Fibroblast of peridontal ligament (primary cell): ENCODE measurements at regions not wholly inside any gene's neighbourhood (a gene's known extent, or its start where the extent isn't known, plus 50 kb on each side); places are given as distances from the start of the nearest gene placed in this dataset.
A peak's percentile ranks its signal among the peaks of the same experiment; 100 is the strongest.

Source experiments
- DNase-seq: peaks from one replicate; pipeline ENCODE4 v3.0.0-alpha.2; 2010; ENCODE audit errors: extremely low read depth

DNA sequence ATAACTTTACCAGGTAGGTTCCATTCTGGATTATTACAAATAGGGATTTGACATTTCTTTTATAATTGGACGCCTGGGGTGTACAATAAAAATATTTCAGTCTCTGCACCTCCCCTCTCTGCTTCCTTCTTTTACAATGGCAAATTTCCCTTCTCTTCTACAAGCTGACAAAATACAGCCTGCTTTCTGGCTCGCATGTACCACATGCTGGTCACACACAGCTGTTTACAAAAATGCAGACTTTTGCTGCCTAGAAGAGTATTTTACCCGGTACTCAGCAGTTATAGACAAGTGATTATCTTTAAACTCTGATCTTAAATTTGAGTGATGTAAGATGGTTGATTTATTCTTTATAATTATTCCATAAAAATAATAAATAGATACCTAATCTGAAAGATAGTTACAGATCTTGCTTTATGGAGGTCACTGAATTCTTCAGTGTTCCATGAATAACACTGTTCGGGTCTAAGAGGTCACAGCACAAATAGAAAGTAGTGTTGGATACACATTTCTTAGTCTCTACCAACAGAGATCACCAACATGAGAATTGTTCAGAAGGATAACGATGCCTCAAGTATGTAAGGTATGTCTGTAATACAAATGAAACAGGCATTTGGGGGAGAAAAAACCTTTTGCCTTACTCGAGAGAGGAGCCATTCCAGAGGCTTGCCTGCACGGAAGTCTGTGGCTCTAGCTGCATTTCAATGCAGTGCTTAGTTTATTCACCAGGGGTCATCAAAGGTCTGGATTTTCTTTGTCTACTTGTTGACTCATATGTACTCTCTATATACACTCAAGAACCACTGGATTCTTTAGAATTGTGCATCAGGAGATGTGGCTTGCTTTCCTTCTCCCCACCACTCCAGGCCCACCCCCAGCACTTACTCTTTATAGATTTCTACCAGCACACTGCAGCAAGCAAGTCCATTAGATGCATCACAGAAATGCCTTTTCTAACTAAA is 206.6 kb upstream of the RFX3 start:
- DNase-seq, result peak; percentile 94

DNA sequence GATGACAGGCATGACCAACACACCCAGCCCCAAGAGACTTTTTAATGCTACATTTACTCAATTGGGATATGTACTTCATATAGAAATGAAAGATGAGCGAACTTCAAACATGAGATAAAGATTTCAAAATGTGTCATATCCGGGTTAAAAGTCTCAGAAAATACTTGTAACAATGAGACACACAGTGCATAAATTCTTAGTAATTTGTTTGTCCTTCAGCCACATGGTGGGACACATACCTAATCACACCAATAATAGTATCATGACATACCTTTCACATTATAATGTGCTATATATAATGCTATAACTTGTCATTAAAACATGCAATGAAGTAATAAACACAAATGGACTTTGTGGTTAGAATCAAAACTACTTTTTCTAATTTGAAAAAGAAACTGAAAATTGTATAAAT is 204.7 kb upstream of the RFX3 start:
- DNase-seq, result no peak

DNA sequence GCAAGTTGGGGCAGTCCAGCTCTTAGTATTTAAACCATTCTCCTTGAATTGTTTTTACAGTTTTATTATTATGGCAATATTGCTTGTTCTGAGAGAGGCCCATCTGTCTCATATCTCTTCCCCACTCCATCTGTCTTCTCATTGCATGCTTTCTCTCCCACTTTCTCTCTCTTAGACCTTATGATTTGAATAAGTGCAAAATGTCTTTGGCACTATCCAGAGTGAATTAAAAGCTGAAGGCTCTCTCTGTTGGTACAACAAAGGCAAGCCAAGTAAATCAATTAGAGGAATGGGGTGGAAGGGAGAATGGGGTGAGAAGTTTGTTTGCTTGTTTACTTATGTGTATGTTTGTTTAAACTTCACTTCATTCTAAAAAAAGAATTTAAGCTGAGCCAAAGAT is 195.3 kb upstream of the RFX3 start:
- DNase-seq, result no peak

DNA sequence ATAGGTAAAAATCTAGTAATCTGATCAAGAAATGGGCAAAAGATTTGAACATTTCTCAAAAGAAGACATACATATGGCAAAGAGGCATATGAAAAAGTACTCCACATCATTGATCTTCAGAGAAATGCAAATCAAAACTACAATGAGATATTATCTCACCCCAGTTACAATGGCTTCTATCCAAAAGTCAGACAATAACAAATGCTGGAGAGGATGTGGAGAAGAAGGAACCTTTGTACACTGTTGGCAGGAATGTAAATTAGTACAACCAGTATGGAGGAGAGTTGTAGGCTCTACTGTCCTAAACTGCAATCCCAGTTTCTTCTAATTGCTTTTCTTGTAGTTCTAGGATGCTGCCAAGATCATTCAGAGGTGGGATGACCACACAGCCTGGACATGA is 193.5 kb upstream of the RFX3 start:
- no peak for DNase-seq

DNA sequence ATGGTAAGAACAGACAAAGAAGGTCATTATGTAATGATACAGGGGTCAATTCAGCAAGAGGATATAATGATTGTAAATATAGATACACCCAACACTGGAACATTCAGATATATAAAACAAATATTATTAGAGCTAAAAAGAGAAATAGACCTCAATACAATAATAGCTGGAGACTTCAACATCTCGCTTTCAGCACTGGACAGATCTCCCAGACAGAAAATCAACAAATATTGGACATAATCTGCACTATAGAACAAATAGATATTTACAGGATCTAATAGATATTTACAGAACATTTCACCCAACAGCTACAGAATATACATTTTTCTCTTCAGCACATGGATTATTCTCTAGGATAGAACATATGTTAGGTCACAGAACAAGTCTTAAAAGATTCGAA is 190.6 kb upstream of the RFX3 start:
- no peak for DNase-seq

DNA sequence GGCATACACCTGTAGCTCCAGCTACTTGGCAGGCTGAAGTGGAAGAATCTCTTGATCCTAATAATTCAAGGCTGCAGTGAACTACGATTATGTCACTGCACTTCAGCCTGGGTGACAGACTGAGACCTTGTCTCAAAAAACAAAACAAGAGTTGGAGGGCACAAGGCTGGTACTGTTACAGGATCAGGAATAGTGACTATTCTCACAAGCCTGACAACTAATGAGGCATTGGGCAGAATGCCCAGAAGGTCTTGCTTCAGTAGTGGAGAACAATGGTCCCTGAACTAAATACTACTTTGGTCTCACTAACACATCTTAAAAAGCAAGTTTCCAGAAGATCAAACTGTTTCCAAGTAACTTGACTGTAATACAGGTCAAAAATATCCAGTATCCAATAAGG is 182.9 kb upstream of the RFX3 start:
- peak; percentile 13 for DNase-seq

DNA sequence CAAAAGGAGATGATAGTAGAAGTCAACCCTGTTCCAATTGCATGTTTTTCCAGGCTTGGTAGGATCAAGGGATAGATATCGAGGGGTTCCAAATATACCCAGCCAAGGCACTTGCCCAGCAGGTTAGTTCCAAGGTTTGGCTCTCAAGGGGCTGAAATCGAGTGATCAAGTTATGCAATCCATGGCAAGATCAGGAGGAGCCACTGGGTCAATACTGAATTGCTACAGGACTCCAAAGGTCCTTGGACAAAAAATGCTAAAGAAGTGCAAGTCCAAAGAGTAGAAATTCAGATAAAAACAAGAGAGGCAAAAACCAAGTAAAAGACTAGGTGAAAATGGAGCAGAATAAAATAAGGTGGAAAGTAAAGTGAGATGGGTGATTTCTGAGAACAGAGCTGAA is 179.1 kb upstream of the RFX3 start:
- DNase-seq, result no peak

DNA sequence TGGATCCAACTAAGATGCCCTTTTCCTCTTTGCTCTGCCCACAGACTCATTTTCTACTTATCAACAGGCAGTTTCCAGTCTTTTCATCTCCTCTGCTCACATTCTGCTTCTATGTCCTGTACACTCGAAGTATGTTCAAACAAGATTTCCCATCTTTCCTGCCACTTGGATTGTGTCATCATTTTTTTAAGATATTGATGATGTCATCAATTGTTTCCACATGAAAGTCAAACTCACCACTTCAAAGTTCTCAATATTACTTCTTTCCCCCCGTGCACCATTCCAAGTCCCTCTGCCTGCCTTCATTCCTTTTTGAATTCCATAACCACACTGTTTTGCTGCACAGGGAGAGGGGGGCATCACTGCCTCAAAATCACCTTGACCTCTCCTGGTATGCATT is 175.0 kb upstream of the RFX3 start:
- no peak for DNase-seq

DNA sequence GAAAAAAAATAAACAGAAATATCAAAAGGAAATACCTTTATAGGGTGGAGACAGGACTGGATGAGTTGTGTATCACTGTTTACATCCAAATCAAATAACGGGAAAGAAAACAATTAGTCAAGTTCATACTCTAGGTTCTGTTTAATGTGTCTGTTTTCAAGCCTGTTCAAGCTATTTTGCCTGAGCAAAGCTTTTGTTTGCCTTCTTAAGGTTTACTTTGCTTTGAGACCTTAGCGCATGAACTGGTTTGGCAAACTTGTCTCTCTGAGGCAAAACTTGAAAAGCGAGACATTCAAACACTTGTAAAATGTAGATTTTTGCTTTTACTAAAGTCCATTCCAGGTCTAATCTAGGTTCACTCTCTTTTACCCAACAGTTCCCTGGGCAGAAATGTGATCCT is 174.1 kb upstream of the RFX3 start:
- DNase-seq, result no peak

DNA sequence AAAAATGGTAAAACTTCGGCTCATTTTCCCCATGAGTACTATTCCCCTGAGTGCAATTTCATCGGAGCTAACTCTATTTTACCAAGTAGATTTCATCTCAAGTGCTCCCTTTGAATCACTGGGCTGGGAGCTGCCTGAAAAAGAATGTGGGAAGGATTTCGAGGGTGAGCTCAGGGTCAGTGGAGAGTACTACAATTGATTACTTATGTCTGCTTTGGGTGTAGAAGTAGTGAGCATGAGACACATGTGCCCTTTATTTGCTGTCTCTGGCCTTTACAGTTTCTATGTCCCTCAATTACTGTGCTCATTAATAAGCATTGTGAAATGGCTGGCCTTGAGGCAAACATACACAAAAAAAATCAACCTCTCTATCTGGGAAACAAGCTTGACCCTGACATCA is 172.7 kb upstream of the RFX3 start:
- DNase-seq, result no peak

DNA sequence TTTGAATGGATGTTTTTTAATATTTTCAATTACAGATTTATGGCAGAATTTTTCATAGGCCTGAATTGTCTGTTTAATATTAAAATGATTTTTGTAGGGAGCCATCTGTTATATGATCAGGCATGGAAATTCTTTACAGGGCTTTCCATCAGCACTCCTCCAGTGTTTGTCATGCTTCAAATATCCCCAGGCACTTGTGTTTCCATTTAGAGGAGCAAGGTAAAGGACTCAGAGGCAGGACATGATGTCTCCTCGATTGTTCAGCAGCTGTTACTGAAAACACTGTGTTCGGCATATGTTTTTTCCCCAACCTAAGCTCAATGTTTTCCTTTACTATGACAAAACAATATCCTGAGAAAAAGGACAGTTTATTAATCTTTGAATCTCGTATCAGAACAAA is 172.3 kb upstream of the RFX3 start:
- no peak for DNase-seq

DNA sequence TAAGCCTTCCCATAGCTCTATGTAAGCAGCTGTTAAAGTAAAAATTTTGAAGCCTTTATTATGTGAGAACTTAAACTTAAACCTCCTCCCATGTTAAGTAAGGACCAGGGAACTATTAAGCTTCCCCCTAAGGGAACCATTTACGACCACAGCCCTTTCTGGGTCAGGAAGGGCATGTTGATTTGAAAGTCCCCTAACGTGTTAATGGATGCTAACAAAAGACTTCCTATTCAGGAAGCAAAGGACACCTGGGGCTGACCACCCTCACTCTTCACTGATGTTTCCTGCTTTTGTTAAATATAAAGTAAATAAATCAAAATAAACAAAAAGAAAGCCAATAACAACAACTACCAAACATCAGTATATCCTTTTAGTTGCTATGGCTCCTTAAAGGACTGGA is 170.6 kb upstream of the RFX3 start:
- DNase-seq, result no peak

DNA sequence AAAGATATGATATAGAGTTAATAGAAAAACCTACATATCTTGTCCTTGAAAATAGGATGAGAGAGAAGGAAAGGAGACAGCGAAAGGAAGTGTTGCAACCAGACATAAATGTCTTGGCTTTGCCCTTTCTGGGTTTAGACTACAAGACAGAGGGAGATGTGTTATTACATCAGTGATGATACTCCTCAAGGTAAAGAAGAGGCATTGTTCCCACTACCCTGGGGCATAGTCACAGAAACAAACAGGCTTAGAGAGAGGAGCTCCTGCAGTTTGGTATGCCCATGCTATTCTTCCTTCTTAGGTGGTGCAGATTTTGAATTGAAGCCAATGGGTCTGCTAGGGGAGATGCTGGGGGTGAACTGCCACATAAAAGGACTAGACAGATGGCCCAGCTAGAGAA is 166.8 kb upstream of the RFX3 start:
- DNase-seq, result no peak

DNA sequence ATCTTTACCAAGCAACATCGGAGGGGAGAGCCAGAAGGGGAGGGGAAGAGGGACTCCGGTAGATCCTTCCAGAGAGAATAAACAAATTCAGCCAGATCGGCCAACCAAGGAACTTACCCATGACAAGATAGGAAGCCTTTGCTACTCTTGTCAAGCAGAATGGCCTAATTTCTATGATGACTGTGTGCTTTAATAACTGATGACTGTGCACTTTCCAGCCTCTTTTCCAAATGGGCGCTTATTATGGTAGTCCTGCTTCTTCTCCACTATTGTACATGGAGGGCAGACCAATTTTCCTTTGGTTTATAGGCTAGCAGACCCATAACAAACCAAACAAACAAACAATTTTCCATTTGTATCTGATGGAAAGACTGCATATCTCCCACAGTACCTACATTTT is 163.8 kb upstream of the RFX3 start:
- DNase-seq, result no peak

DNA sequence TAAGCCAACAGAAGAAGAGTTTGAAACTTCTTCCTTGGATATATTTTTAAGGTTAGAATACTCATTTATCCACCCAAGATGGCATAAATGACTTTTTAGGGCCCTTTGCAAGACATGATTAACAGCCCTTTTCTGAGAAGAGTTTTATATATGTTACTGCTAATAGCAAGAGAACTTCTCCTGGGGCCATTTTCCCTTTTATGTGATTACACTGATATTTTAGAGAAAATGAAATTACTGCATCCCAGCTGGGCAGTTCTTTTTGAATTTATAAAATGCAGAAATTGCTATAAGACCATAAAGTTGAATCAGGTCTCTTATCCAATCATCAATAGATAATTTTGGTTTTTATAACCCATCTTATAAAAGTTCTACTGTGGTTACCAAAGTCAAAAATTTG is 161.3 kb upstream of the RFX3 start:
- DNase-seq, result no peak

DNA sequence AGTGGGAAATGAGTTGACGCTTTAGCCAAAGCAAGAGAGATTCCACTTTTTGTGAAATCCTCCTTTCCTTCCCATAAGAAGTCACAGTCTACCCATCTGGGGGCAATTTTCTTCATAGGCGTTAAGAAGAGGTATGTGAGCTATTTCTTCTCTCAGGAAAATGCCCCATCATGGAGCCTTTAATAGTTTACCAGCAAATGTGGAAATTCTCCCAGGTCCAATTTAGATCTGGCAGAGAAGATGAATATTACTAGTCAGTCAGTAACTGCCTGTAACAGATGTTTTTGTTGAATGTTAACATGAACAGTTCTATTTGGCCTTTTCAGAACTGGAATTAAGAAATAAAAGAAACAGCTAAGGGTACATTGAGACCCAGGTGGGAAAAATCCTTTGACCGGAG is 156.4 kb upstream of the RFX3 start:
- DNase-seq, result peak; percentile 17

DNA sequence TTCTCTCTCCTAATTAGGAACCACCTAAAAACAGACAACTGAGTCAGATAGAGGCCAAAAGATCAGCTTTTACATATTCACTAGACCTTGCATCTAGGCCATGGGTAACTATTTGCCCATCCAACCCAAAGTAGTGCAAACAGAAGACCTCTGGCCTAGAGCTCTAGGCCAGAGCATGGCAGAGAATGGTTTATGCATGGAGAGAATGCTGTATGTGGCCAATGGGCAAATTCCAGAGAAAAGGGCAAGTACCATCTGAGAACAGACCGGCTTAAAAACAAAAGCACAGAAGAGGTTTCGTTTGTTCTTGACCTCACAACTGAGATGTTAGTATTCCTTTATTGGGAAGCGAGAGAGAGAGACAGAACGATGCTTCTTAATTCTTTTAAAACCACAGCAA is 151.7 kb upstream of the RFX3 start:
- no peak for DNase-seq

DNA sequence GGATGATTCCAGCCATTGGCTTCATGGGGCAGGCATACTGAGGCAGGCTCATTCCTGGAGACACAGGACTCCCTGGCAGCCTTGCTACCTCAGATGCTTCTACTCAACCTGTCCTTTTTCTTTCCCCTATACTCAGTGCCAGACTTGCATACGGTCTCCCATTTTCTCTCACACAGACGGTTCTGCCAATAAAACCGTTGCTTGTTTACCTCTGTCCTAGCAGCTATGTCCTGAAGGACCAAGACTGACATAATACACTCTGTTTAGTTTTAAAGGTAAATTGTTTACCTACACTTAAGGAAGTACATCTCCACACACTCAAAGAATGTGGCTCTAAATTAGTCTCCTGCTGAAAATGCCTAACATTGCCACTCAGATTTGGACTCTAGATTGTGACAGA is 151.0 kb upstream of the RFX3 start:
- no peak for DNase-seq

DNA sequence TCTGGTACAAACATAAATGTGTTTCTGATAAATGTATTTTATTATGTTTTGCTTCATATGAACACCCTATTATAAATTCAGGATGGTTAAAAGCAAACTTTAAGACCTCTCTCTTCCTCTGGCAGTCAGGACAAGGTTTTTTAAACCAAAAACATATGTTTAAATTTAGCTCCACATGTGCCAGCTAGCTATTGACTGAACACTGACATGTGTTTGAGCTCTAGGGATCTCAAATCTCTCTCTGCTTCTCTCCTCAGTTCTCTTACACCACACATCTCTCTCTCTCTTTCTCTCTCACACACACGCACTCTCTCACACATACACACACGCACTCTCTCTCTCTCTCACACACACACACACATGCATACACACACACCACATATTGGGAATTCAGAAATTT is 150.1 kb upstream of the RFX3 start:
- peak; percentile 38 for DNase-seq

DNA sequence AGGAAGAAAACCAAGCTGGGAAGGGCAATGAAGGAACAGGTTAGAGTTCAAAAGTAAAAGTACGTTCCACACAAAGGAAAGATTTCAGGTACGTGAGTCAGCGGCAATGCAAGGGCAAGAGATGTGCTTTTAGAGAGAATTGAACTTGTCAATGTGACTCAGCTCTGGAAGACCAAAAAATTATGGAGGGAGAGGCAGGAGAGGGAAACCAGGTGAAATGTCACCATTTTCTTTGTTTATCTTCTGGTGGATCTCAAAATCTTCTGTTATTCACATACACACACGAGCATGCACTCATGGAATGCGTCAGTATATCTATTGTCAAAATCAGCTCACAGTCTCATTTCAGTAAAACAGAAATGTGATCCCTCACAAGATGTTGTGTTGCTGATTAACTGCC is 148.8 kb upstream of the RFX3 start:
- no peak for DNase-seq

DNA sequence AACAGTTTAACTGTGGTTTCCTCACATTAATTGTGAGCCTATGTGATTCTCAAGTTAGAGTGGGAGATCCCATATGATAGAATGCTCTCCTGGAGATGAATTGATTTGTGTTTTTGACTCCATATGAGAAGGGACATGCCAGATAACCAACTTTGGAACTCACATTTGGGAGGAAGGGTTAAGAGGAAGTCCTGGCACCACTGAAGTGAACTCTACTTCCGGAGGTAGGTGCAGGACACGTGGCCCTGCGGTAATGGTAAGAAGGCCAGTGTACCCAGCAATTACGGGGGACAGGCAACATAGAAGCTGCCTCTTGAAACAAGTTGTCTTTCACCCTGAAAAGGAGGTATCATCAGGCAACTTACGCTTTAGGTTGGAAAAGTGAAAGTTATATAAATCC is 146.6 kb upstream of the RFX3 start:
- no peak for DNase-seq

DNA sequence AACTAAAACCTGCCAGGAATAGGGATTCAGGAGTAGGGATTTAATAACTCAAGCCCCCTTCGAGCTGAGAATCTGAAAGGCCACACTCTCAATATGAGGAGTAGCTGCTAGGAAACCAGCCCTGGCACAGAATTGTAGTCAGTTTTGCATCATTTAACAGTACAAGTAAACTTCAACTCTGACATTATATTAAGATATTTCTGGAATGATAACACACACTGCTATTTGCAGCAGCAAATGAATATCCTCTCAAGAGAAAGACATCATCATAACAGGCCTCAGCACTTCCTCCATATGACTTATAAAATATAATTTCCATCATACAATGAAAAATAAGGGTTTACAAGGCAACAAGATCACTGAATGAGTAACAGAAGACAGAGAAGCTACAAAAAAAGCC is 138.2 kb upstream of the RFX3 start:
- peak; percentile 60 for DNase-seq

DNA sequence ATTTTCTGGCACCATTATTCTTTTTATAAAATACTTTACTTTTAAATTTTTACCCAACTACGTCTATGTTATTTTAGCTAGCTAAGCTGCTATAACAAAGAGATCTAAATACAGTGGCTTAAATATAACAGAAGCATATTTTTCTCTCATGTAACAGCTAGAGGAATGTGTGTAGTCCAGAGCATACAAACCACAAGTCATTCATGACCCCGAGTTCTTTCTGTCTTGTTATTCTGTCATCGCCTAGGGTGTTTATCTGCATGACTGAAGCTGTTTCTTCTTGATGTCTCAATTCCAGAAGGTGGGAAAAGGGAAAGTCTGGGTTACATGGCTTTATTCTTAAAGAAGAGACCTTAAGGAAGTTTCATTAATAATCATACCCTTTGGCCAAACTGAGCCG is 136.9 kb upstream of the RFX3 start:
- peak; percentile 4 for DNase-seq

DNA sequence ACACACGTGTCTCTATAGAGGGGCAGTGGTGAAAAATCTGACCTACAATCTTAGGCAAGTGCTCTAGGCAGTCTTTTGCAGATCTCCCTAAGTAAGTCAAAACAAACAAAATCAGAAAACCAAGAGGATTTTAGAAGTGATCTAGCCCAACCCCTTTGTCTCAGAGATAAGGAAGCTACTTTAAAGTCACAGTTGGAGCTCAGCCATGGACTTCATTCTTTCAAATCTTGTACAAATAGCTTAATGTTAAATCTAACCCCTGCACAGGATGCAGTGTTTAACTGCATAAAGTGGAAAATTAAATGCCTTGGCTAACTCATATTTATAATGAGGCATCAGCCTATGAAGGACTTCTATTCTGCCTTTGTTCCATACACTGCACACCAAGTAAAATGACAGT is 135.1 kb upstream of the RFX3 start:
- DNase-seq, result no peak
